ENCODE measurements at regions not wholly inside any gene's neighbourhood (a gene's known extent, or its start where the extent isn't known, plus 50 kb on each side); places are given as distances from the start of the nearest gene placed in this dataset.

GRCh38 chr6:104653781-104654180, 205.9 kb downstream of the HACE1 start:
- H3K4me3 Mint-ChIP-seq: no peak overlapping the region
- no peaks in the 10 kb centered on the region for H3K36me3 Mint-ChIP-seq
- H3K4me1 Mint-ChIP-seq: peaks cover 3% of the 10 kb centered on the region; the same call in 1 of the 2 replicates
- no peak for ATAC-seq
- peaks cover 7% of the 10 kb centered on the region; the same call in 1 of the 2 replicates for H3K9me3 Mint-ChIP-seq
- H3K27me3 Mint-ChIP-seq (ENCODE audit: low read depth): no peaks in the 10 kb centered on the region
- ChIA-PET POLR2A (no interaction called here), CTCF (interaction anchor here (1.2 kb wide), 1 partner anchor 115 kb away, joined by 3 read pairs; no protein-coding TSS in a partner anchor)
- DNase-seq (ENCODE audit: low spot score): no peak
- H3K27ac Mint-ChIP-seq: no peak overlapping the region
- TF ChIP-seq SMAD3 (CRISPR knock-in tag; IDR thresholded peaks at IDR 0.05; ENCODE audit: borderline replicate concordance) (no peak), ZNF232 (CRISPR knock-in tag; IDR thresholded peaks at IDR 0.05) (no peak), EMX1 (CRISPR knock-in tag; IDR thresholded peaks at IDR 0.05) (no peak), SMAD4 (CRISPR knock-in tag; IDR thresholded peaks at IDR 0.05) (no peak), JUN (CRISPR knock-in tag; IDR thresholded peaks at IDR 0.05) (no peak), JAZF1 (CRISPR knock-in tag; IDR thresholded peaks at IDR 0.05) (no peak), ZNF425 (CRISPR knock-in tag; conservative IDR thresholded peaks at IDR 0.05) (no peak), ARID4B (CRISPR knock-in tag; IDR thresholded peaks at IDR 0.05; ENCODE audit: borderline replicate concordance) (no peak), ATF1 (CRISPR knock-in tag; IDR thresholded peaks at IDR 0.05) (no peak), ZSCAN18 (CRISPR knock-in tag; IDR thresholded peaks at IDR 0.05) (no peak), ATF3 (CRISPR knock-in tag; conservative IDR thresholded peaks at IDR 0.05) (no peak), USF1 (CRISPR knock-in tag; IDR thresholded peaks at IDR 0.05) (no peak), ZNF532 (CRISPR knock-in tag; IDR thresholded peaks at IDR 0.05; ENCODE audit: borderline replicate concordance) (no peak), TCF7 (CRISPR knock-in tag; IDR thresholded peaks at IDR 0.05; ENCODE audit: low read depth) (no peak), FOXP4 (CRISPR knock-in tag; IDR thresholded peaks at IDR 0.05) (no peak)
- TF ChIP-seq, protein P1, sequence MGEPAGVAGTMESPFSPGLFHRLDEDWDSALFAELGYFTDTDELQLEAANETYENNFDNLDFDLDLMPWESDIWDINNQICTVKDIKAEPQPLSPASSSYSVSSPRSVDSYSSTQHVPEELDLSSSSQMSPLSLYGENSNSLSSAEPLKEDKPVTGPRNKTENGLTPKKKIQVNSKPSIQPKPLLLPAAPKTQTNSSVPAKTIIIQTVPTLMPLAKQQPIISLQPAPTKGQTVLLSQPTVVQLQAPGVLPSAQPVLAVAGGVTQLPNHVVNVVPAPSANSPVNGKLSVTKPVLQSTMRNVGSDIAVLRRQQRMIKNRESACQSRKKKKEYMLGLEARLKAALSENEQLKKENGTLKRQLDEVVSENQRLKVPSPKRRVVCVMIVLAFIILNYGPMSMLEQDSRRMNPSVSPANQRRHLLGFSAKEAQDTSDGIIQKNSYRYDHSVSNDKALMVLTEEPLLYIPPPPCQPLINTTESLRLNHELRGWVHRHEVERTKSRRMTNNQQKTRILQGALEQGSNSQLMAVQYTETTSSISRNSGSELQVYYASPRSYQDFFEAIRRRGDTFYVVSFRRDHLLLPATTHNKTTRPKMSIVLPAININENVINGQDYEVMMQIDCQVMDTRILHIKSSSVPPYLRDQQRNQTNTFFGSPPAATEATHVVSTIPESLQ (CRISPR knock-in tag; IDR thresholded peaks at IDR 0.05): no peak
- TF ChIP-seq, protein P2, sequence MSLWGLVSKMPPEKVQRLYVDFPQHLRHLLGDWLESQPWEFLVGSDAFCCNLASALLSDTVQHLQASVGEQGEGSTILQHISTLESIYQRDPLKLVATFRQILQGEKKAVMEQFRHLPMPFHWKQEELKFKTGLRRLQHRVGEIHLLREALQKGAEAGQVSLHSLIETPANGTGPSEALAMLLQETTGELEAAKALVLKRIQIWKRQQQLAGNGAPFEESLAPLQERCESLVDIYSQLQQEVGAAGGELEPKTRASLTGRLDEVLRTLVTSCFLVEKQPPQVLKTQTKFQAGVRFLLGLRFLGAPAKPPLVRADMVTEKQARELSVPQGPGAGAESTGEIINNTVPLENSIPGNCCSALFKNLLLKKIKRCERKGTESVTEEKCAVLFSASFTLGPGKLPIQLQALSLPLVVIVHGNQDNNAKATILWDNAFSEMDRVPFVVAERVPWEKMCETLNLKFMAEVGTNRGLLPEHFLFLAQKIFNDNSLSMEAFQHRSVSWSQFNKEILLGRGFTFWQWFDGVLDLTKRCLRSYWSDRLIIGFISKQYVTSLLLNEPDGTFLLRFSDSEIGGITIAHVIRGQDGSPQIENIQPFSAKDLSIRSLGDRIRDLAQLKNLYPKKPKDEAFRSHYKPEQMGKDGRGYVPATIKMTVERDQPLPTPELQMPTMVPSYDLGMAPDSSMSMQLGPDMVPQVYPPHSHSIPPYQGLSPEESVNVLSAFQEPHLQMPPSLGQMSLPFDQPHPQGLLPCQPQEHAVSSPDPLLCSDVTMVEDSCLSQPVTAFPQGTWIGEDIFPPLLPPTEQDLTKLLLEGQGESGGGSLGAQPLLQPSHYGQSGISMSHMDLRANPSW (CRISPR knock-in tag; conservative IDR thresholded peaks at IDR 0.05; ENCODE audit: low read depth): no peak

Measured in WTC11 (cell line).